ENCODE measurements at regions not wholly inside any gene's neighbourhood (a gene's known extent, or its start where the extent isn't known, plus 50 kb on each side); places are given as distances from the start of the nearest gene placed in this dataset.

- Histone ChIP-seq H3K4me1 (ENCODE audit: insufficient read depth) (no peaks in the 10 kb centered on the region), H3F3A (replicated peaks; ENCODE audit: low read depth) (no peaks in the 10 kb centered on the region), H3K4me3 (no peak overlapping the region), H2AFZ (peak overlapping the region; percentile 43; the same call in 1 of the 2 replicates), H3K36me3 (ENCODE audit: insufficient read depth) (no peaks in the 10 kb centered on the region), H3K27me3 (ENCODE audit: insufficient read depth) (no peaks in the 10 kb centered on the region), H3K27ac (ENCODE audit: low read depth) (no peak overlapping the region), H4K20me1 (replicated peaks; ENCODE audit: insufficient read depth) (no peaks in the 10 kb centered on the region), H3K9me2 (ENCODE audit: insufficient read depth) (no peaks in the 10 kb centered on the region), H3K4me2 (no peak overlapping the region), H3K79me2 (replicated peaks; ENCODE audit: insufficient read depth) (no peaks in the 10 kb centered on the region)
- H3K36me3 Mint-ChIP-seq (ENCODE audit: low read depth), result no peaks in the 10 kb centered on the region
- no peak overlapping the region for H3K4me3 Mint-ChIP-seq
- H3K27me3 Mint-ChIP-seq (ENCODE audit: insufficient read depth, low read depth, poor library complexity), result peaks cover 5% of the 10 kb centered on the region
- no peaks in the 10 kb centered on the region; the same call in 2 of the 3 replicates for H3K9me3 Mint-ChIP-seq
- DNase-seq (ENCODE audit: low spot score) (no peak), ATAC-seq (no peak)
- no peak overlapping the region; the same call in 1 of the 2 replicates for H3K27ac Mint-ChIP-seq
- H3K4me1 Mint-ChIP-seq, result peaks cover 8% of the 10 kb centered on the region; the same call in 2 of the 3 replicates
- TF ChIP-seq ZNF114 (CRISPR knock-in tag; IDR thresholded peaks at IDR 0.05) (no peak), STAT1 (IDR thresholded peaks at IDR 0.05; ENCODE audit: unreplicated experiment) (no peak), ETS1 (IDR thresholded peaks at IDR 0.05) (no peak), NANOG (IDR thresholded peaks at IDR 0.05; ENCODE audit: borderline replicate concordance) (no peak), CTCF (conservative IDR thresholded peaks at IDR 0.05; ENCODE audit: low read depth in 2 of 2) (no peak), ZNF331 (CRISPR knock-in tag; IDR thresholded peaks at IDR 0.05; ENCODE audit: low read depth) (no peak), EZH2phosphoT487 (IDR thresholded peaks at IDR 0.05; ENCODE audit: unreplicated experiment) (no peak), POLR2AphosphoS5 (IDR thresholded peaks at IDR 0.05; ENCODE audit: low read depth) (no peak), JUNB (IDR thresholded peaks at IDR 0.05; ENCODE audit: unreplicated experiment) (no peak), EZH2 (IDR thresholded peaks at IDR 0.05; ENCODE audit: low read depth, unreplicated experiment) (no peak), CREB1 (CRISPR knock-in tag; IDR thresholded peaks at IDR 0.05; ENCODE audit: low read depth) (no peak)
- TF ChIP-seq, protein P1, sequence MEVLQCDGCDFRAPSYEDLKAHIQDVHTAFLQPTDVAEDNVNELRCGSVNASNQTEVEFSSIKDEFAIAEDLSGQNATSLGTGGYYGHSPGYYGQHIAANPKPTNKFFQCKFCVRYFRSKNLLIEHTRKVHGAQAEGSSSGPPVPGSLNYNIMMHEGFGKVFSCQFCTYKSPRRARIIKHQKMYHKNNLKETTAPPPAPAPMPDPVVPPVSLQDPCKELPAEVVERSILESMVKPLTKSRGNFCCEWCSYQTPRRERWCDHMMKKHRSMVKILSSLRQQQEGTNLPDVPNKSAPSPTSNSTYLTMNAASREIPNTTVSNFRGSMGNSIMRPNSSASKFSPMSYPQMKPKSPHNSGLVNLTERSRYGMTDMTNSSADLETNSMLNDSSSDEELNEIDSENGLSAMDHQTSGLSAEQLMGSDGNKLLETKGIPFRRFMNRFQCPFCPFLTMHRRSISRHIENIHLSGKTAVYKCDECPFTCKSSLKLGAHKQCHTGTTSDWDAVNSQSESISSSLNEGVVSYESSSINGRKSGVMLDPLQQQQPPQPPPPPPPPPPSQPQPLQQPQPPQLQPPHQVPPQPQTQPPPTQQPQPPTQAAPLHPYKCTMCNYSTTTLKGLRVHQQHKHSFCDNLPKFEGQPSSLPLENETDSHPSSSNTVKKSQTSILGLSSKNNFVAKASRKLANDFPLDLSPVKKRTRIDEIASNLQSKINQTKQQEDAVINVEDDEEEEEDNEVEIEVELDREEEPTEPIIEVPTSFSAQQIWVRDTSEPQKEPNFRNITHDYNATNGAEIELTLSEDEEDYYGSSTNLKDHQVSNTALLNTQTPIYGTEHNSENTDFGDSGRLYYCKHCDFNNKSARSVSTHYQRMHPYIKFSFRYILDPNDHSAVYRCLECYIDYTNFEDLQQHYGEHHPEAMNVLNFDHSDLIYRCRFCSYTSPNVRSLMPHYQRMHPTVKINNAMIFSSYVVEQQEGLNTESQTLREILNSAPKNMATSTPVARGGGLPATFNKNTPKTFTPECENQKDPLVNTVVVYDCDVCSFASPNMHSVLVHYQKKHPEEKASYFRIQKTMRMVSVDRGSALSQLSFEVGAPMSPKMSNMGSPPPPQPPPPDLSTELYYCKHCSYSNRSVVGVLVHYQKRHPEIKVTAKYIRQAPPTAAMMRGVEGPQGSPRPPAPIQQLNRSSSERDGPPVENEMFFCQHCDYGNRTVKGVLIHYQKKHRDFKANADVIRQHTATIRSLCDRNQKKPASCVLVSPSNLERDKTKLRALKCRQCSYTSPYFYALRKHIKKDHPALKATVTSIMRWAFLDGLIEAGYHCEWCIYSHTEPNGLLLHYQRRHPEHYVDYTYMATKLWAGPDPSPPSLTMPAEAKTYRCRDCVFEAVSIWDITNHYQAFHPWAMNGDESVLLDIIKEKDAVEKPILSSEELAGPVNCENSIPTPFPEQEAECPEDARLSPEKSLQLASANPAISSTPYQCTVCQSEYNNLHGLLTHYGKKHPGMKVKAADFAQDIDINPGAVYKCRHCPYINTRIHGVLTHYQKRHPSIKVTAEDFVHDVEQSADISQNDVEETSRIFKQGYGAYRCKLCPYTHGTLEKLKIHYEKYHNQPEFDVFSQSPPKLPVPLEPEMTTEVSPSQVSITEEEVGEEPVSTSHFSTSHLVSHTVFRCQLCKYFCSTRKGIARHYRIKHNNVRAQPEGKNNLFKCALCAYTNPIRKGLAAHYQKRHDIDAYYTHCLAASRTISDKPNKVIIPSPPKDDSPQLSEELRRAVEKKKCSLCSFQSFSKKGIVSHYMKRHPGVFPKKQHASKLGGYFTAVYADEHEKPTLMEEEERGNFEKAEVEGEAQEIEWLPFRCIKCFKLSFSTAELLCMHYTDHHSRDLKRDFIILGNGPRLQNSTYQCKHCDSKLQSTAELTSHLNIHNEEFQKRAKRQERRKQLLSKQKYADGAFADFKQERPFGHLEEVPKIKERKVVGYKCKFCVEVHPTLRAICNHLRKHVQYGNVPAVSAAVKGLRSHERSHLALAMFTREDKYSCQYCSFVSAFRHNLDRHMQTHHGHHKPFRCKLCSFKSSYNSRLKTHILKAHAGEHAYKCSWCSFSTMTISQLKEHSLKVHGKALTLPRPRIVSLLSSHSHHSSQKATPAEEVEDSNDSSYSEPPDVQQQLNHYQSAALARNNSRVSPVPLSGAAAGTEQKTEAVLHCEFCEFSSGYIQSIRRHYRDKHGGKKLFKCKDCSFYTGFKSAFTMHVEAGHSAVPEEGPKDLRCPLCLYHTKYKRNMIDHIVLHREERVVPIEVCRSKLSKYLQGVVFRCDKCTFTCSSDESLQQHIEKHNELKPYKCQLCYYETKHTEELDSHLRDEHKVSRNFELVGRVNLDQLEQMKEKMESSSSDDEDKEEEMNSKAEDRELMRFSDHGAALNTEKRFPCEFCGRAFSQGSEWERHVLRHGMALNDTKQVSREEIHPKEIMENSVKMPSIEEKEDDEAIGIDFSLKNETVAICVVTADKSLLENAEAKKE (CRISPR knock-in tag; IDR thresholded peaks at IDR 0.05), result no peak
- TF ChIP-seq, protein P2, sequence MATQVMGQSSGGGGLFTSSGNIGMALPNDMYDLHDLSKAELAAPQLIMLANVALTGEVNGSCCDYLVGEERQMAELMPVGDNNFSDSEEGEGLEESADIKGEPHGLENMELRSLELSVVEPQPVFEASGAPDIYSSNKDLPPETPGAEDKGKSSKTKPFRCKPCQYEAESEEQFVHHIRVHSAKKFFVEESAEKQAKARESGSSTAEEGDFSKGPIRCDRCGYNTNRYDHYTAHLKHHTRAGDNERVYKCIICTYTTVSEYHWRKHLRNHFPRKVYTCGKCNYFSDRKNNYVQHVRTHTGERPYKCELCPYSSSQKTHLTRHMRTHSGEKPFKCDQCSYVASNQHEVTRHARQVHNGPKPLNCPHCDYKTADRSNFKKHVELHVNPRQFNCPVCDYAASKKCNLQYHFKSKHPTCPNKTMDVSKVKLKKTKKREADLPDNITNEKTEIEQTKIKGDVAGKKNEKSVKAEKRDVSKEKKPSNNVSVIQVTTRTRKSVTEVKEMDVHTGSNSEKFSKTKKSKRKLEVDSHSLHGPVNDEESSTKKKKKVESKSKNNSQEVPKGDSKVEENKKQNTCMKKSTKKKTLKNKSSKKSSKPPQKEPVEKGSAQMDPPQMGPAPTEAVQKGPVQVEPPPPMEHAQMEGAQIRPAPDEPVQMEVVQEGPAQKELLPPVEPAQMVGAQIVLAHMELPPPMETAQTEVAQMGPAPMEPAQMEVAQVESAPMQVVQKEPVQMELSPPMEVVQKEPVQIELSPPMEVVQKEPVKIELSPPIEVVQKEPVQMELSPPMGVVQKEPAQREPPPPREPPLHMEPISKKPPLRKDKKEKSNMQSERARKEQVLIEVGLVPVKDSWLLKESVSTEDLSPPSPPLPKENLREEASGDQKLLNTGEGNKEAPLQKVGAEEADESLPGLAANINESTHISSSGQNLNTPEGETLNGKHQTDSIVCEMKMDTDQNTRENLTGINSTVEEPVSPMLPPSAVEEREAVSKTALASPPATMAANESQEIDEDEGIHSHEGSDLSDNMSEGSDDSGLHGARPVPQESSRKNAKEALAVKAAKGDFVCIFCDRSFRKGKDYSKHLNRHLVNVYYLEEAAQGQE (IDR thresholded peaks at IDR 0.05; ENCODE audit: unreplicated experiment), result no peak
Measured at GRCh38 chr5:4831325-4831724, 308.8 kb upstream of the ADAMTS16 start.

Data from GM23338 (cell line).